Left ventricle myocardium superior (tissue), 1 donor: ENCODE measurements at regions not wholly inside any gene's neighbourhood (a gene's known extent, or its start where the extent isn't known, plus 50 kb on each side); places are given as distances from the start of the nearest gene placed in this dataset.
"Not testable (repeated sequence)": the region's sequence is repeated elsewhere in the genome, so short reads cannot be mapped to it uniquely, and the experiment has no call there.

Experiments
- ATAC-seq: fragments of 200-7000 bp; cut with Tn5 transposase; one replicate; pipeline ENCODE4 v1.9.1; 2020; ENCODE audit warnings: mild to moderate bottlenecking, moderate library complexity
- DNase-seq: peaks from one replicate; pipeline ENCODE4 v3.0.0-alpha.2; 2020
- intact Hi-C: fragments of 100-400 bp; cut with micrococcal nuclease; formaldehyde crosslinking; loops from one replicate; pipeline ENCODE4 v1.11.0; 2022
- donor health status: DM: no; HTN: yes; CAD: no; lungs with severe emphysema.

DNA sequence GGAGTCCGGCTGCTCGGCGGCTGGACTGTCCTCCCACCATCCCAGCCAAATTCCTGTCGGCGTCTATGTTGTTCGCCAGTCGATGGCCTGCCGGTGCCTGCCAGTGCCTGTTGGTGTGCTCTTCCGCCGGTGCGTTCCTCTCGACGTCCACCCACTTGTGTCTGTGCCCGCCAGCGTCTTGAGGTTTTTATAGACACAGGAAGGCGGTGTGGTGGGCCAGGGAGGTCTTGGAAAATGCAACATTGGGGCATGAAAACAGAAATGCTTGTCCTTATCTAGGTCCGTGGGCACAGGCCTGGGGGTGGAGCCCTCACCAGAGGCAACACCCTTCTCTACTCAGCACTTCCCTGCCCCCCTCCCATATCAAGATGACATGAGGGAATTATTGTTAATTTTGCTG, 167.8 kb downstream of the IRF8 start:
- ATAC-seq (no peak), DNase-seq (peak; percentile 14)
- intact Hi-C loops: no loop called here

DNA sequence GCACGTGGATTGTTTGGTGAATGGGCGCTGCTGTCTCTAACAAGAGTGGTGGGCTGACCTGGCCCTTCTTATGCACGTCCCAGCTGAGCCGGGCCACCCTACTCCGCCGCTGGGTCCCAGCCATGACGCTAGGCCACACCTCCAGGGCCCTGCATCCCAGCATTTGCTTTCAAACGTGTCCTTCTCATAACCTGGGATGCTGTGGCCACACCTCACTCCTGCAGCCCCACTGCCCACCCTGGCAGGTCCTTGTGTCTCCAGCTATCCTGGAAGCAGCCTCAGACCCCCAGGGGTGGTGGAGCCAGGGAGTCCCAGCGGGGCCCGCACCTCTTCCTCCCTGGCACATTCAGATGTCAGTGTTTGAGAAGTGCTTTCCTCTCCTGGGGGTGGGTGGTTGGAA, 168.6 kb downstream of the IRF8 start:
- ATAC-seq: no peak
- DNase-seq: peak; percentile 18
- intact Hi-C loops: no loop called here

DNA sequence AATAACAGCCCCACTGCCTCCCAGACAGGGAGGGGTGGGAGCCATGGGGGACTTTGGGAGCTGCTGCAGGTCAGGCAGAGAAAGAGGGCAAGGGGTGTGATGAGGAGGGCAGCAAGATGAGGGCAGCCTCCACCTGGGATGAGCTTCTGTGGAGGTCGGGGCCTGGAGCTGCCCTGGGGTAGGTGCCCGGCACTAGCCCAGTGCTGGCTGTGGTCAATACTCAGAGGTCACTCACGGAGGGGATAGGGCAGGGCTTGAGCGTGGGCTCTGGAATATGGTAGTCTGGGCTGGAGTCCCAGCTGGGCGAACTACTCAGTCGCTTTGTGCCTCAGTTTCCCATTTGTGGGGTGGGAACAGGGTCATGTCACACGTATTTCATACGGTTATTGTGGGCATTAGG, 169.0 kb downstream of the IRF8 start:
- ATAC-seq (no peak), DNase-seq (no peak)

DNA sequence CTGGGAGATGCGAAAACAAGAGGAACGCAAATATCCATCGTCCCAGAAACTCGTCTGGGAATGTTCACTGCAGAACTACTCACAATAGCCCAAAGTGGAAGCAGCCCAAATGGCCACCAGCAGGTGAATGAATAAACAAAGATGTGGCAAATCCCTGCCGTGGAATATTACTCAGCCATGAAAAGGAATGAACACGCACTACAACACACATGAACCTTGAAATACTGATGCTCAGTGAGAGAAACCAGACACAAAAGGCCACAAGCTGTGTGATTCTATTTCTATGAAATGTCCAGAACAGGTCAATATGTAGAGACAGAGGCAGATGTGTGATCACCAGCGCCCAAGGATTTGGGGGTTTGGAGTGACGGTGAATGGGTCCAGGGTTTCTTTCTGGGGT, 169.8 kb downstream of the IRF8 start:
- intact Hi-C loops: no loop called here
- ATAC-seq (no peak), DNase-seq (no peak)

More for the DNA sequence above, 169.0 kb downstream of the IRF8 start:
- intact Hi-C loops: no loop called here

DNA sequence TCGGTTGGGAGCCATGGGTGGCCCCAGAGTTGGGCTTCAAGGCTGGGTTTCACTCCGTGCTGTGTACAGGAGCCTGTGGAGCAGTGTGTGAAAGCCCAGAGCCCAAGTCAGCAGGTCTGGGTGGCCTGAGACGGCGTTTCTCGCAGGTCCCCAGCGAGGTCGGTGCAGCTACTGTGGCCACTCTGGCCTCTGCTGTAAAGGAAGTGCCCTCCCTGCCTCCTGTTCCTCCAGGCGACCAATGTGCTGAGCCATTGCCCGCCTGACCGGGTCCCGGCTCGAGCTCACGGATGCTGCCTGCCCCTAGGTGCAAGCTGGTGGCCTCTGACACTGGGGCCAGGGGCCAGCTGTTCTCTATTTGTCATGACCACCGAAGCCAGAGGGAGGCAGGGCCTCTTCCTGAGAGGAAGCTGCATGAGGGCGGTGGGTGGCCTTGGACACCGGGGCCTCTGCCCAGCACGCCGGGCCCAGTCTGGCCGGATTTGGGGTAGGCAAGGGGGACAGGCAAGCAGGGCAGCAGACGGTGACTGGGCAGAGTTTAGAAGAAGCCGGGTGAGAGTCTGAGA, 170.9 kb downstream of the IRF8 start:
- no peak for DNase-seq
- intact Hi-C loops: loop anchor here (5.0 kb wide), 1 partner anchor 447 kb away; no protein-coding TSS in a partner anchor
- no peak for ATAC-seq

DNA sequence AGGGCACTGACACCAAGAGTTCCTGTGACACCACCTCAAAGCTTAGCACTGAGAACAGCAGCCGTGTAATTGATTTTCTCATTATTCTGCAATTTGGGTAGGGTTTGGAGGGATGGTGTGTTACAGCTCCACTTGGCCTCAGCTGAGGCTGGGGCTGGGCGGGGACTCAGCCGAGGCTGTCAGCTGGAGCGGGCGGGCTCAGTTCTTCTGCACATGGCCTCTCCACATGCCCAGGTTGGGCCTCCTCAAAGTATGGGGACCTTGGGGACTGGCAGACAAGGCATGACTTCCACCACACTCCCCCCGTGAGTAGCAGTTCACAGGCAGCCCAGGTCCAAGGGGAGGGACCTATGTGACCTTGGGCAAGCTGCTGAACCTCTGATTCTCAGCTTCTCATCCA, 171.5 kb downstream of the IRF8 start:
- ATAC-seq (no peak), DNase-seq (no peak)
- intact Hi-C loops: loop anchor here (5.0 kb wide), 1 partner anchor 447 kb away; no protein-coding TSS in a partner anchor

DNA sequence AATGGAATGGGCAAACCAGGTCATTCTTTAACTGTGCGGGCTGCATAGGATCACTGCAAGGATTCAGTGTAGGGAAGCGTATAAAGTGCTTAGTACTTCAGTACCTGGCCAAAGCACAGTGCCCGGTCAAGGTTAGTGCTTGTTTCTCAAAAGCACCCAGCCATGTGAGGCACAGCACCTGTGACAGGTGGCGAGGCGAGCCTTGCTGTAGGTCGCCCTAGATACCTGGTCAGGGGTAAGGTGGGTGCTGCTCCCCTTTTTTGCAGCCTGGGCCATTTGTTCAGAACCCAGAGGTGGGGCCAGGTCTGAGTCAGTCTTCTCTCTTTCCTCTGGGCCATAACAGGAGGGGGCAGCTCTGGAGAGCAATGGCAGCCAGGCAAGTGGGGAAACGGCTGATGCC, 172.0 kb downstream of the IRF8 start:
- intact Hi-C loops: loop anchor here (5.0 kb wide), 1 partner anchor 446 kb away; no protein-coding TSS in a partner anchor
- no peak for DNase-seq
- ATAC-seq: no peak

DNA sequence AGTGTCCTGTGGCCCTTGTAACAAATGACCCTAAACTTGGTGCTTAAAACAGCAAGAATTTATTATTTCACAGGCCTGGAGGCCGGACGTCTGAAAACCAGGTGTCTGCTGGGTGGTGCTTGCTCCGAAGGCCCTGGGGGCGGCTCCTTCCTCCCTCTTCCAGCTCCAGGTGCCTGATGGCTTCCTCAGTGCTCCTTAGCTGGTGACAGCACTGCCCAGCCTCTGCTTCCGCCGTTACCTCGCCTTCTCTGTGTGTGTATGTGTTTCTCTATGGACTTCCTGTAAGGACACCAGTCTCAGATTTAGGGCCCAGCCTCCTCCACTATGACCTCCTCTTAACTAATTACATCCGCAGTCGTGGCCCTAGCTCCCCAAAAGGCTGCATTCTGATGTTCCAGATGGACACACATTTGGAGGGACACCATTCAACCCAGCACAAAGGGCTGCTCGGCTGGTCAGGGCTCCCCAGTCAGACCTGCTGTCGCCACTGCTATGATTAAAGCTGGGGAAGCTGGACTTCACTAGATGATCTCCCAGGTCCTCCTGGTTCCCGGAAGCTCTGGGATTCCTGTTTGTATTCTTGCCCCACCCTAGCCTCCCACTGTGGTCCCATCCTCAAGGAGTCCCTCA, 172.8 kb downstream of the IRF8 start:
- ATAC-seq (no peak), DNase-seq (no peak)
- intact Hi-C loops: loop anchor here (5.0 kb wide), 1 partner anchor 446 kb away; no protein-coding TSS in a partner anchor

DNA sequence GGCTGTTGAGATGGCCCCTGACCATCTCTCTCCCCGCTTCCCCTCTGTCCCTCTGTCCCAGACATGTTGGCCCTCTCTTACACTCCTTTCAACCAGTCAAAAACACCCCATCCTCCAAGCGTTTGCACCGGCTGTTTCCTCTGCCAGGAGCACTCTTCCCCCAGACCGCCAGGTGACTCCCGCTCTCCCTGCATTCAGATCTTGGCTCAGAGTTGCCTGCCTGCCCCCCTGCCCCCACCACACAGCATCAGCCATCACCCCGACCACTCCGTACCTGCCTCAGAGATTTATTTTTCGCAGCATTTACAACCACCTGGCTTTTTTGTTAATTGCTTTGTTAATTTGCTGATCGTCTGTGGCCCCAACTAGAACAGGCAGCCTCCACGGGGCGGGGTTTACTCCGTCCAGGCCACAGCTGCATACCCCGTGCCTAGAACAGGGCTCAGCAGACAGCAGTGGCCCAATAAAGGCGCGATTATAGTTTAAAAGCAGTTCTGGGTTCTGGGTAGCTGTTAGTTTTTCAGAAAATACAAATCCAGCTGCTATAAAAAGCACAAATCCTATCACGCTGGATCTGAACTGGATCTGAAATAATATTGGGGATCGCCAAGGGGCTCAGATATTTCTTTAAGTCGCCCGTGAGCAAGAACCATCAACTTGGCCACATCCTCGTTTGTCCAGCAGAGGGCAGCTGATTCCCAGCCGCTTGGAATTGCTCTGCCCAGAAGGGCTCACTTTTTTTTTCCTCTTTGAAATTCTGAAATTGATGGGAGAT, 173.6 kb downstream of the IRF8 start:
- DNase-seq (peak; percentile 65), ATAC-seq (peak; percentile 61)
- intact Hi-C loops: loop anchor here (5.0 kb wide), 1 partner anchor 445 kb away; no protein-coding TSS in a partner anchor

DNA sequence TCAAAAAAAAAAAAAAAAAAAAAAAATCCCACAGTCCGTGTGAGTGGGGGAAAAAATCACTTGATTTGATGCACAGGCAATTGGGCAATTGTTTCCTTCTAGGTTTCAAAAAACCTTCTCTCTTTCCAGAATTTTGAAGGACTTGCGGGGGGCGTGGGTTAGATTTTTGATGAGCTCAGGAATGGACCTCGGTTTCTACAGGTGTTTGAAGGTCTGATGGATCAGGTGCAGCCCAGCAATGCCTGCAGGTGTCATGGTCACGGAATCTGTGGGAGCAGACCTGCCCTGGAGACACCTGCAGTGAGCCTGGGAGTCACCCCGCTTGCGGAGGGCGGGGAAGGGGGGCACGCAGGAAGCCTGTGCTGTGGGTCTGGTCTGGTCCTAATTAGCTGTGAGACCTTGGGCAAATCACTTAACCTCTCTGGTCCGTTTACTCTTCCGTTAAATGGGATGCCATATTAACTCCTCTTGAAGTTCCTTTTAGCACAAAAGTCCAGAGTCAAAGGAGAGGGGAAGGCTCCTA, 174.2 kb downstream of the IRF8 start:
- DNase-seq (no peak), ATAC-seq (no peak)
- intact Hi-C loops: loop anchor here (5.0 kb wide), 1 partner anchor 444 kb away; no protein-coding TSS in a partner anchor

DNA sequence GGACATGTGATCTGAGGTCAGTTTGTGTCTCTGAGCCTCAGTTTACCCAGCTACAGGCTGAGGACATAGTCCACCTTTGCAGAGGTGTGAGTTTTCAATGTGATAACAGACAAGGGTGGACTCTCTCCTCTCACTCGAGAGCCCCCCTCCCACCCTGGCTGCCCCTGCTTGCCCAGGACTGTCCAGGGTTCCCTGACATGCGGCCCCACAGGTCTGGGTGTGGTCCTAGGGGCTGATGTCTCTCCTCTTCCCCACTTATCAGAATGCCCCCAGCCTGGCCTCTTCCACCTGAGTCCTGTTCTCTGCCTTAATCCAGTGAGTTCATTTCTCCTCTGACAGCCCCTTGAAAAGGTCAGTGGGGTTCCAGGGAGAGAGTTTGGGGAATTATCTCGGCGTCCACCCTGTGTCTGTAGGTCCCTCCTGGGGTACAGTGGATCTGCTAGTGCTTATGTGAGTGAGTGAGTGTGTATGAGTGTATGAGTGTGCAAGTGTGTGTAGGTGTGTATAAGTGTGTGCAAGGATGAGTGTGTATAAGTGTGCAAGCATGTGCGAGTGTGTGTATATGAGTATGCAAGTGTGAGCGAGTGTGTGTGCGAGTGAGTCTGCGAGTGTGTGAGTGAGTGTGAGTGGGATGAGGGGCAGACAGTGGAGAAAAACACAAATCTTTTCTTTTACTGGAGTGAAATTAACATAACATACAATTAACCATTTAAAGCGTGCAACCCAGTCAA, 175.0 kb downstream of the IRF8 start:
- intact Hi-C loops: loop anchor here (5.0 kb wide), 1 partner anchor 443 kb away; no protein-coding TSS in a partner anchor
- DNase-seq (no peak), ATAC-seq (no peak)

DNA sequence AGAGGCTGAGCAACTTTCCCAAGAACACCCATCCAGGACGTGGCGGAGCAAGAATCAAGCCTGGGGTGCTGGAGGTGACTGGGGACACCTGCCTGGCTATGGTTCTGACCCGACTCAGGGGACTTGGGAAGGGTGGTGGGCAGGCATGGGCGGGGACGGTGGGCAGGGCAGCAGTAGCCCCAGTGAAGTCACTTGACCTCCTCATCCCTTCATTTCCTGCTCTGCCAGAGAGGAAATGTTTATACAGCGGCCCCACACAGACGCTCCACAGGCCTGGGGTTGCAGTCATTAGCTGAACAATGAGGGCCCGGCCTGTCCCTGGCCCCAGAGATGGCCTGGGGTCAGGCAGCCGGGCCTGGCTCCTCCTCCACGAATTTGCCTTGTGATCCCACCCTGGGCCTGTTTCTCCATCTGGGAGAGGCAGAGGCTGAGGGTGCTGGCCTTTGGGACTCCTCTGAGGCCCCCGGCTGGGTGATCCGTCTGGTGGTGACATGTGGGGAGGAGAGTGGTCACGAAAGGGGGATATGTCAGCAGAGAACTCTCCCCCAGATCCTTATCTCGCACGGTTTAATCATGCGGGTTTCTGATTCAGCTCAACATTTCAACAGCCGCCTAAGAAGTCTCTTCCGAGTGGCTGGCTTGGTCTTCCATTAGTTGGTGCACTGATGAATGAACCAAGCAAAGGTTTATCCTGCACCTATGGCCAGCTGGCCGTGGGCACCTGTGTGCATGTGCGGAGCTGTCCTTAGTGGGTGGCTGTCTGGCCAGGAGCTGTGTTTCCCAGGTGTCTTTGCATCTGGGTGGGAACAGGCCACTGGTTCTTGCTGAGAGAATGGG, 175.9 kb downstream of the IRF8 start:
- DNase-seq (no peak), ATAC-seq (no peak)
- intact Hi-C loops: loop anchor here (5.0 kb wide), 1 partner anchor 442 kb away; no protein-coding TSS in a partner anchor

DNA sequence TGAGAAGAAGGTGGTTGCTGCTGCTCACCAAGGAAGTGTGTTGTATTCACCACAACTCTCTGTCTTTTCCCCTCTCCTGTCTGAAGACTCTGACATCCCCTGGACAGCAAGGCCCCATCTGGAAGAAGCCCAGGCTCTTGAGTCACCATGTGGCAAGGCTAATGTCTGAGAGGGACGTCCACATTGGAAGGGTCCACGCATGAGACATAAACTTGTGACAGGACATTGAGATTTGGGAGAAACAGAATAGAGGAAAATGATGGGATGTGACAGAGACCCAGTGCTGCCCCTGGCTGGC, 176.5 kb downstream of the IRF8 start:
- DNase-seq (no peak), ATAC-seq (no peak)
- intact Hi-C loops: no loop called here

DNA sequence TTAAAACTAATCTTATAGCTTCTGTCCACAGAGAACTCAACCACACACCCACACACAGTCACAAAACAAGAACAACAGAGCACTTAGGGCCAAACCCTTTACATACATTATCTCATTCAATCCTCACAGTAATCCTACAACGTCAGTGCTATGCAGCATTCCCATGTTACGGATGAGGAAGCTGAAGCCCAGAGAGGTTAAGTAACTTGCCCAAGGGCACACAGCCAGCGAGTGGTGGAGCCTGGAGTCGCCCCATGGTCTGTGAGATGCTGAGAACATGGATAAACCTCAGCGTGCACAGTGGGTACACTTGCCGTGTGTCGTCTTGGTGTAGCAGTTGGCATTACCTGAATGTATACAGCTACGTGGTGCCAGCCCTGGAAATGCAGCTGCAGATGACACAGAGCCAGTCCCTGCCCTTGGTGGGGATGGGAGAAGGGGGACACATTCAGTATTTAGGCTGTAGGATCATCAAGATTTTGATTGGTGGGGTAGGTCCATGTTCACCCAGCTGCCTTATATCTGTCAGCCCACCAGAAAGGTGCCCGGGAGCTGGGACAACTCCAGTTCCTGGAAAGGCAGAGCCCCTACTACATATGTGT, 177.0 kb downstream of the IRF8 start:
- no peak for DNase-seq
- intact Hi-C loops: no loop called here
- no peak for ATAC-seq

DNA sequence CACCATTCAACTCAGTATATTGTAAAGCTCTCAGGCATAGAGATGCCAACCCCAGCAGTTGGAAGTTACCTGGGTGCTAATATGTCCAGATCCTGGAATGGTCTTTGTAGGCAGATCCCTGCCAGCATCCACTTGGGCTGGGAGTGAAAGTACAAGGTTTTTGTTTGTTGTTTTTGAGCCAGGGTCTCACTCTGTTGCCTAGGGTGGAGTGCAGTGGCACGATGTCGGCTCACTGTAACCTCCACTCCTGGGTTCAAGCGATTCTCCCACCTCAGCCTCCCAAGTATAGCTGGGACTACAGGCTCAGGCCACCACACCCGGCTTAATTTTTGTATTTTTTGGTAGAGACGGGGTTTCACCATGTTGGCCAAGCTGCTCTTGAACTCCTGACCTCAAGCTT, 177.6 kb downstream of the IRF8 start:
- intact Hi-C loops: no loop called here
- DNase-seq (no peak), ATAC-seq (no peak)

DNA sequence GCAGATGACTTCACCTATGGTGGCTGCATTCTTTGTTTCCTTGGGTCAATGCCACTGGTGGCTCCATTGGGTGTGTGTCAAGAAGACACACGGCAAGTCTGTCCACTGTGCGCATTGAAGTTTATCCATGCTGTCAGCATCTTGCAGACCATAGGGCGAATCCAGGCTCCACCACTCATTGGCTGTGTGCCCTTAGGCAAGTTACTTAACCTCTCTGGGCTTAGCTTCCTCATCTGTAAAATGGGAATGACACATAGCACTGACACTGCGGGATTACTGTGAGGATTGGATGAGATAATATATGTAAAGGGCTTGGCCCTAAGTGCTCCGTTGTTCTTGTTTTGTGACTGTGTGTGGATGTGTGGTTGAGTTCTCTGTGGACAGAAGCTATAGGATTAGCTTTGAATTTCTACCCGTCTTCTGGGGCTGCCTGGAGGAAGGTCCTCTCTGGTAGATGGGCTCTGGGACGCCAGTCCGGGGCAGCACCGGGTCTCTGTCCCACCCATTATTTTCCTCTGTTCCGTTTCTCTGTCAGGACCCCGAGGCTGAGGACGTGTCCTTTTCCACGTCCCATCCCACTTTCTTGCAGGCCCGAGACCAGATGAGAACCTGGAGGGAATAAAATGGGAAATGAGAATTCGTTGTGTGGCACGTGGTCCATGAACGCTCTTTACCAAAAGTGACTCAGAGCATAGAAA, 178.4 kb downstream of the IRF8 start:
- no peak for ATAC-seq
- DNase-seq: no peak
- intact Hi-C loops: no loop called here

DNA sequence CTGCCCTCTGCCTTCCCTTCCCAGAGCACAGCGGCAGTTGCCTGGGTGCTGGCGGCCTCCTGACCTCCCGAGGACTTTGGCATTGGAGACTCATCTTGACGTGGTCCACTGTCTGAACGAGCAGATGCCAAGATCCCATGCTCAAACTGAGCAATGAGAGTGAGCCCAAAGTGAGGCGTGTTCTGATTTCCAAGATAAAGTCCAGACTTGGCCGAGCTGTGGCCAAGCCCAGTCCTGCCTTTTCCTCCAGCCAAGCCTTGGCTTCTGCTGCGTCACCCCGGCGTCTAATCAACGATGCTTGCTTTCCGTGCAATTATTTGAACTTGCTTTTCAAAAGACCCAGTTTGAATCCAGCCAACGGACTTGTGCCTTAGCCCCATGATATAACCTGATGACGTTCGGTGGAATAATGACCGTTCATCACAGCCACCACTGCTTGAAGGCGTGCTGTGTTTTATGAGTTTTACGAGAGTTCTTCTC, 179.2 kb downstream of the IRF8 start:
- no peak for DNase-seq
- ATAC-seq: no peak
- intact Hi-C loops: no loop called here

DNA sequence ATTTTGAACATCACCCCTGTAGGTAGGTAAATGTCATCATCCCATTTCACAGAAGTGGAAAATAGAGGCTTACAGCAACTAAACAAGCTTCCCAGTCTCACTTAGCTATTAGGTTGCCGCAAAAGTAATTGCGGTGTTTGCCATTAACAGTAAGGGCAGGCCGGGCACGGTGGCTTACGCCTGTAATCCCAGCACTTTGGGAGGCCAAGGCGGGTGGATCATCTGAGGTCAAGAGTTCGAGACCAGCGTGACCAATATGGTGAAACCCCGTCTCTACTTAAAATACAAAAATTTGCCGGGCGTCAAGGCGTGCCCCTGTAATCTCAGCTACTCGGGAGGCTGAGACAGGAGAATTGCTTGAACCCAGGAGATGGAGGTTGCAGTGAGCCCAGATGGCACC, 179.7 kb downstream of the IRF8 start:
- ATAC-seq, DNase-seq, intact Hi-C loops: not testable (repeated sequence)
